OCI-LY1 (cell line): ENCODE measurements at regions not wholly inside any gene's neighbourhood (a gene's known extent, or its start where the extent isn't known, plus 50 kb on each side); places are given as distances from the start of the nearest gene placed in this dataset.

ENCODE experiments used
- H2AFZ ChIP-seq: fragments of 200-600 bp; sonication (generic), shearing (Covaris generic); 2 replicates; pipeline ENCODE4 v1.6.0; 2014; ENCODE audit warnings: antibody characterized with exemption, mild to moderate bottlenecking, low read length
- H3F3A ChIP-seq: fragments of 200-600 bp; sonication (generic), shearing (Covaris generic); 2 replicates; pipeline ENCODE4 v1.6.0; 2014; ENCODE audit warnings: mild to moderate bottlenecking, antibody characterized with exemption, low read length, moderate library complexity; ENCODE audit not compliant: insufficient read depth
- H3K27ac ChIP-seq: fragments of 200-600 bp; sonication (generic); 2 replicates; pipeline ENCODE4 v1.5.1; 2014; ENCODE audit warnings: low read length, mixed run types, mild to moderate bottlenecking, low read depth; ENCODE audit not compliant: poor library complexity, severe bottlenecking
- H3K27me3 ChIP-seq: fragments of 200-600 bp; sonication (generic); 2 replicates; pipeline ENCODE4 v1.6.0; 2014; ENCODE audit warnings: antibody characterized with exemption, mild to moderate bottlenecking, low read length, moderate library complexity; ENCODE audit not compliant: insufficient read depth
- H3K36me3 ChIP-seq: fragments of 200-600 bp; sonication (generic); 2 replicates; pipeline ENCODE4 v1.6.1; 2014; ENCODE audit warnings: mild to moderate bottlenecking, antibody characterized with exemption, low read length, moderate library complexity, mixed read lengths; ENCODE audit not compliant: insufficient read depth
- H3K4me1 ChIP-seq: fragments of 200-600 bp; sonication (generic); 2 replicates; pipeline ENCODE4 v1.5.1; 2014; ENCODE audit warnings: mild to moderate bottlenecking, low read length, moderate library complexity; ENCODE audit not compliant: insufficient read depth, severe bottlenecking
- H3K4me2 ChIP-seq: fragments of 200-600 bp; sonication (generic), shearing (Covaris generic); 2 replicates; pipeline ENCODE4 v1.6.1; 2014; ENCODE audit warnings: low read length
- H3K4me3 ChIP-seq: fragments of 200-600 bp; sonication (generic); 2 replicates; pipeline ENCODE4 v1.5.1; 2014; ENCODE audit warnings: low read length, low read depth, mild to moderate bottlenecking, mixed read lengths; ENCODE audit not compliant: poor library complexity, severe bottlenecking
- H3K79me2 ChIP-seq: fragments of 200-600 bp; shearing (Covaris generic); 2 replicates; pipeline ENCODE4 v1.6.1; 2016; ENCODE audit warnings: mixed run types, low read length, mixed read lengths; ENCODE audit not compliant: insufficient read depth
- H3K9ac ChIP-seq: fragments of 200-600 bp; sonication (generic), shearing (Covaris generic); 2 replicates; pipeline ENCODE4 v1.6.1; 2014; ENCODE audit warnings: mild to moderate bottlenecking, low read length, mixed read lengths
- H3K9me2 ChIP-seq: fragments of 200-600 bp; sonication (generic), shearing (Covaris generic); 2 replicates; pipeline ENCODE4 v1.6.1; 2014; ENCODE audit warnings: low read depth, mild to moderate bottlenecking, low read length, mixed read lengths
- H3K9me3 ChIP-seq: fragments of 200-600 bp; shearing (Covaris generic); 2 replicates; pipeline ENCODE4 v1.6.1; 2014; ENCODE audit warnings: low read length, mixed read lengths
- H4K20me1 ChIP-seq: fragments of 200-600 bp; sonication (generic), shearing (Covaris generic); 2 replicates; pipeline ENCODE4 v1.6.0; 2016; ENCODE audit warnings: mild to moderate bottlenecking, low read length; ENCODE audit not compliant: insufficient read depth
- EZH2 ChIP-seq: fragments of 200-600 bp; sonication (generic), shearing (Covaris generic); IDR thresholded peaks from 2 replicates; pipeline ENCODE4 v1.8.0; 2017; ENCODE audit warnings: borderline replicate concordance, mixed run types, mild to moderate bottlenecking, antibody characterized with exemption, low read length, moderate library complexity, mixed read lengths
- TF ChIP-seq, protein P1 (sequence below): fragments of 200-600 bp; sonication (generic), shearing (Covaris generic); IDR thresholded peaks from 2 replicates; pipeline ENCODE4 v1.5.1; 2017; ENCODE audit warnings: mild to moderate bottlenecking, antibody characterized with exemption, low read length, moderate library complexity, mixed read lengths

DNA sequence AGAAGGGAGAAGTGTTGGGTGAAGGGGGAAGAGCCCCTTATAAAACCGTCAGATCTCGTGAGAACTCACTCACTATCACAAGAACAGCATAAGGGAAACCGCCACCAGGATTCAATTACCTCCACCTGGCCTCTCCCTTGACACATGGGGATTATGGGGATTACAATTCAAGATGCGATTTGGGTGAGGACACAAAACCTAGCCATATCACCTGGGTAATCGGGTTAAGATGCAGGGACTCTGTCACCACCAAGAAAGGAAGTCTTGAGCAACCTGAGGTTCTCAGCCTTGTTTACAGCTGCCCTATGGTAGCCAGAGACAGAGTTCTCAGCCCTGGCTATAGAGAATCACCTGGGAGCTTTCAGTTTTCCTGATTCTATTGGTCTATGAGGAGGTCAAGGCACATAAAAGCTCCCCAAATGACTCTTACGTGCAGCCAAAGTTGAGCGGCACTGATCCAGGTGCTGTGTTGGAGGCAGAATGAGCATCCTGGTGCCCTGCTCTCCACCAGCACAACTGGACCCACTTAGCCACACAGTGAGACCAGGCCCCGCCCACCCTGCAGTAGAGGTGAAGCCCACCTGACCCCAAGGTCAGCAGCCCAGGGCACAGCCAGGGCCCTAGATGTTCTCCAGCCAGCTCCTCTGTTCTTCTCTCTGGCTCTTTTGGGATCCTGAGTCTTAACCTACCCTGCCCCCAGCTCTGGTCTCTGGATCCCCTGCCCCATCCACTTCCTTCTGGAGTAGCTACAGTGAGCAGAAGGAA lies 138.5 kb upstream of the CDH5 start:
- no peaks in the 10 kb centered on the region for H3K4me1 ChIP-seq
- no peaks in the 10 kb centered on the region for H3K79me2 ChIP-seq
- H3K9me2 ChIP-seq: no peaks in the 10 kb centered on the region
- no peaks in the 10 kb centered on the region for H3K27me3 ChIP-seq
- H4K20me1 ChIP-seq: no peaks in the 10 kb centered on the region
- no peak overlapping the region for H3K4me2 ChIP-seq
- H2AFZ ChIP-seq: no peak overlapping the region
- H3K4me3 ChIP-seq: no peak overlapping the region
- no peaks in the 10 kb centered on the region for H3K9me3 ChIP-seq
- no peak overlapping the region for H3K9ac ChIP-seq
- no peak for TF ChIP-seq EZH2
- H3F3A ChIP-seq: no peaks in the 10 kb centered on the region
- H3K36me3 ChIP-seq: no peaks in the 10 kb centered on the region
- H3K27ac ChIP-seq: no peak overlapping the region

DNA sequence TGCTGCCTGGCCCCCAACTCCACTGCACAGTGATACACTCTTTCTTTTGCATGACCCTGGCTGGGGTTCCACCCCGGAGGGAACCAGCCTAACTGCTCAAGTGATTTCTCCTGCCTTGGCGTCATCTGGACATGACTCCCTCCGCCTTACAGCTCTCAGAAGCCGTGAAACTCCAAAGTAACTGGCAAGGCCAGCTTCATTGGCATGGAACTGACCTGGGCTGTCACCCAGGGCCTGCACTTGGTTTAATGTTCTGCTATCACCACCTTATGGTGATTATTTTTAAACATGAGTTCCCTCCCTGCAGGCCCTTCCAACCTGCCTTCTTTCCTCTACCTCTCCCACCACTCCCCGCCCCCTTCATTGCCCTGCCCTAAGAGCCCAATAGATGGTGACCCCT lies 139.7 kb upstream of the CDH5 start:
- H3K4me3 ChIP-seq: no peak overlapping the region
- no peaks in the 10 kb centered on the region for H3K9me2 ChIP-seq
- no peak overlapping the region for H3K4me2 ChIP-seq
- no peak overlapping the region for H2AFZ ChIP-seq
- no peak for TF ChIP-seq EZH2
- TF ChIP-seq, protein P1, sequence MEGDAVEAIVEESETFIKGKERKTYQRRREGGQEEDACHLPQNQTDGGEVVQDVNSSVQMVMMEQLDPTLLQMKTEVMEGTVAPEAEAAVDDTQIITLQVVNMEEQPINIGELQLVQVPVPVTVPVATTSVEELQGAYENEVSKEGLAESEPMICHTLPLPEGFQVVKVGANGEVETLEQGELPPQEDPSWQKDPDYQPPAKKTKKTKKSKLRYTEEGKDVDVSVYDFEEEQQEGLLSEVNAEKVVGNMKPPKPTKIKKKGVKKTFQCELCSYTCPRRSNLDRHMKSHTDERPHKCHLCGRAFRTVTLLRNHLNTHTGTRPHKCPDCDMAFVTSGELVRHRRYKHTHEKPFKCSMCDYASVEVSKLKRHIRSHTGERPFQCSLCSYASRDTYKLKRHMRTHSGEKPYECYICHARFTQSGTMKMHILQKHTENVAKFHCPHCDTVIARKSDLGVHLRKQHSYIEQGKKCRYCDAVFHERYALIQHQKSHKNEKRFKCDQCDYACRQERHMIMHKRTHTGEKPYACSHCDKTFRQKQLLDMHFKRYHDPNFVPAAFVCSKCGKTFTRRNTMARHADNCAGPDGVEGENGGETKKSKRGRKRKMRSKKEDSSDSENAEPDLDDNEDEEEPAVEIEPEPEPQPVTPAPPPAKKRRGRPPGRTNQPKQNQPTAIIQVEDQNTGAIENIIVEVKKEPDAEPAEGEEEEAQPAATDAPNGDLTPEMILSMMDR: no peak
- H3K36me3 ChIP-seq: no peaks in the 10 kb centered on the region
- H3K27me3 ChIP-seq: no peaks in the 10 kb centered on the region
- H3F3A ChIP-seq: no peaks in the 10 kb centered on the region
- no peaks in the 10 kb centered on the region for H3K9me3 ChIP-seq
- H3K9ac ChIP-seq: no peak overlapping the region
- H4K20me1 ChIP-seq: no peaks in the 10 kb centered on the region
- no peaks in the 10 kb centered on the region for H3K4me1 ChIP-seq
- H3K27ac ChIP-seq: no peak overlapping the region
- H3K79me2 ChIP-seq: no peaks in the 10 kb centered on the region

DNA sequence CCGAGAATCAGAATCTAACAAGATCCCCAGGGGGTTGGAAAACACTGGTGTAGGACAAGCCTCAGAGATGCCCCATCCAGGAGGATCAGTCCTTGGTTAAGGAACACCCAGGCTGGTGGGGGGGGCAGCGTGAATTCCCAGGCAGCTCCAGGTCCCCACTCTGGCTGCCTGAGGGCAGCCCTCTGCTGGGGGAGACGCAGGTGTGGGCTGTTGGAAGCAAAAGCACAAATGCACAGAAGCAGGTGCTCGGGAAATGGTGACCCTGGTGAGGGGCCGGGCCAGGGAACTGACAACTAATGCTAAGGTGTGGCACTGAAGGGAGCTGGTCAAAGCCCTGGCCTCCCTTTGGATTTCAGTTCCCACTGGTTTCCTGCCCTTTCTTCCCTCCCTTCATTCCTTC lies 140.8 kb upstream of the CDH5 start:
- Histone ChIP-seq H2AFZ (no peak overlapping the region), H4K20me1 (no peaks in the 10 kb centered on the region), H3K36me3 (no peaks in the 10 kb centered on the region), H3K9me2 (no peaks in the 10 kb centered on the region), H3K9ac (no peak overlapping the region), H3K27ac (no peak overlapping the region), H3K9me3 (no peaks in the 10 kb centered on the region), H3K4me3 (no peak overlapping the region), H3K79me2 (no peaks in the 10 kb centered on the region), H3F3A (no peaks in the 10 kb centered on the region), H3K27me3 (no peaks in the 10 kb centered on the region), H3K4me1 (no peaks in the 10 kb centered on the region), H3K4me2 (no peak overlapping the region)
- TF ChIP-seq EZH2: no peak
- TF ChIP-seq, protein P1: no peak

DNA sequence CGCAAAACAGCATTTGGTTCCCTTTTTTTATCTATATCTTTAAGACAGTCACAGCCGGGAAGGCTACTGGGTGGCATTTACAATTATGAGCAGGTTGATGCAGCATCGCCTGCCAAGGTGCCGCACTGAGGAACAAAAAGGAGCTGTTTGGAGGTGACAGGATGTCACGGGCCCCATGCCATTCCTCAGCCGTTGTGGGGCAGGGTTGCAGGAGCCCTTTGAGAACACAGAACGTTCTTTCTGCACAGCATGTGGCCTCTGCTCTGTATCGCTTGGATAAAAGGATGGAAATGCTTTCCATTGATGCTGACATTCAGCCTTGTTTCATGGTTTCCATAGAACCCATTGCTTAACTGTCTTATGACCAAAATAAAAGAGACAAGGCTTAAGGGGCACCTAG lies 141.9 kb upstream of the CDH5 start:
- Histone ChIP-seq H4K20me1 (no peaks in the 10 kb centered on the region), H3K9ac (no peak overlapping the region), H2AFZ (no peak overlapping the region), H3K9me3 (no peaks in the 10 kb centered on the region), H3K4me2 (no peak overlapping the region), H3K9me2 (no peaks in the 10 kb centered on the region), H3K27me3 (no peaks in the 10 kb centered on the region), H3K79me2 (no peaks in the 10 kb centered on the region), H3K36me3 (no peaks in the 10 kb centered on the region), H3F3A (no peaks in the 10 kb centered on the region), H3K27ac (no peak overlapping the region), H3K4me3 (no peak overlapping the region), H3K4me1 (no peaks in the 10 kb centered on the region)
- TF ChIP-seq, protein P1: no peak
- TF ChIP-seq EZH2: no peak
